Erythroblast (primary cell): ENCODE measurements at regions not wholly inside any gene's neighbourhood (a gene's known extent, or its start where the extent isn't known, plus 50 kb on each side); places are given as distances from the start of the nearest gene placed in this dataset.

Source experiments
- DNase-seq, 2 experiments: peaks; one replicate each; lab custom pipeline; 2025; lab: John Stamatoyannopoulos, UW
- GATA1 ChIP-seq: IDR thresholded peaks from 2 replicates; pipeline ENCODE4 v1.6.1; 2011; ENCODE audit warnings: low read depth, mild to moderate bottlenecking, control low read depth, low read length, moderate library complexity
- POLR2A ChIP-seq: IDR thresholded peaks from 2 replicates; pipeline ENCODE4 v1.6.1; 2011; ENCODE audit warnings: mild to moderate bottlenecking, low read length

DNA sequence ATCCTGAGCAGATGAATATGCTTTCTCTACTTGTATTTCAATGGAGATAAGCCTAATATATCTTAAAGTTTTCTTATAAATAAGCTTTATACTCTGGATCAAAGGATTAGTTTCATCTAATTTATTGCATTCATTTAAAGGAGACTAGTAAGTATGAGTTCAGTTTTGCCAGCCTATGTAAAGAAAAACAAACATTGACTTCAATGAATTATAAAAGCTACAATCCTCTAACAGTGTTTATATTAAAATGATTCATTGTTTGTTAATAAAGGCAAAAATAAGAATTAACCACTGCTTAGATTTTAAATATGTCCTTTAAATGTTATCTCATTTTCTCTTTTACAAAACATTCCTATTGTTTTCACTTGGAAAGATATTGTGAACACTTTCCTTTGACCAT, 566.0 kb downstream of the EPHA4 start:
- DNase-seq = no peak
- TF ChIP-seq GATA1 (no peak), POLR2A (no peak)

DNA sequence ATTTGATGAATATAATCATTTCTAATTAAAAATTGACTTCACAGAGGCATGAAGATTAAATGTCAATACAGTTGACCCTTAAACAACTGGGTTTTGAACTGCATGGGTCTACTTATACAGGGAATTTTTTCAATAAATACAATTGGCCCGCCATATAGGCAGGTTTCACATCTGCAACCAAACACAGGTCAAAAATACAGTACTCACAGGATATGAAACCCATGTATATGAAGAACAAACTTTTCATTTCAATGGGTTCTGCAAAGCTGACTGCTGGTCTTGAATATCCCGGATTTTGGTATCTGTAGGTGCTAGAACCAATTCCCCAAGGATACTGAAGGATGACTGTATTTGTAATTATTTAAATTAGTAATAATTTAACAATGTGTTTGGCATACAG, 555.6 kb downstream of the EPHA4 start:
- TF ChIP-seq POLR2A = no peak
- TF ChIP-seq GATA1 = no peak
- DNase-seq = no peak

DNA sequence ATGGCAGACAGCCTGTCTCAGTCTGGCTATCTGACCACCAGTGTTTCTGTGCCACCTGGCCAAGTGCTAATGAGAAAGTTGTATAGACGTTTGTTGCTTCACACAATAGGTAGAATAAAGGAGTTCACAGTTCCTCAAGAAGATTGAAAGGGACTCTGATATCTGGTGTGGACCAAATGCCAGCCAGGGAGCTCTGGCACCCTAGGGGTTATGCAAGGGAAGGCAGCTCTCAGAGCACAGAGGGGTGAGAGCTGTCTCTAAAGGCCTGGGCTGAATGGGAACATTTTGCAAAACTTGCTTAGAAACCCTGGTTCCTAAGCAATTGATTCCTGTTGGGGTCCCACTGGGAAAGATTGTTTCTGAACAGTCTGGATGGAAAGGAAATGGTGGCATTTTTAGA, 553.8 kb downstream of the EPHA4 start:
- TF ChIP-seq POLR2A = no peak
- TF ChIP-seq GATA1 = no peak
- DNase-seq = no peak

DNA sequence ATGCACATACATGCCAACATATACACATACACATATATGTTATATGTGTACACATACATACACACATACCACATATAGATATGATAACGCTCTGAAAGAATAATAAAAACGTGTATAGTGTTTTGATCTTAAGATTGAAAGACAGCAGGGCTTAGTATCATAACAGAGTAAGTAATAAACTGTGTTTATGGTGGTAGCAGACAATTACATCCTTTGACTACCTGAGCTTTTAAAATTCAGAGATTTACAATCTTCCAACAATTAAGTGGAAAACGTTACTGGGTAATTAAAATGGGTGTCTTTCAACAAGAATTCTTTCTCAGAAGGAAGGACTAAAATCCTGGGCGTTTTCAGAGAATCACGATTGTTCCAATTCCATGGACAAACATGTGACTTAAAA, 552.4 kb downstream of the EPHA4 start:
- TF ChIP-seq POLR2A (no peak), GATA1 (no peak)
- no peak for DNase-seq

DNA sequence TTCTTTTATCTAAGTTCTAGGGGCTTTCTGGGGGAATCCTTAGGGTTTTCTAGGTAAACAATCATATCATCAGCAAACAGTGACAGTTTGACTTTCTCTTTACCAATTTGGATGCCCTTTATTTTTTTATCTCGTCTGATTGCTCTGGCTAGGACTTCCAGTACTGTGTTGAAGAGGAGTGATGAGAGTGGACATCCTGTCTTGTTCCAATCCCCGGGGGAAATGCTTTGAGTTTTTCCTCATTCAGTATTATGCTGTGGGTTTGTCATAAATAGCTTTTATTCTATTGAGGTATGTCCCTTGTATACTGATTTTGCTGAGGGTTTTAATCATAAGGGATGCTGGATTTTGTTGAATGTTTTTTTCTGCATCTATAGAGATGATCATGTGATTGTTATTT, 549.5 kb downstream of the EPHA4 start:
- DNase-seq = no peak
- TF ChIP-seq POLR2A (no peak), GATA1 (no peak)

DNA sequence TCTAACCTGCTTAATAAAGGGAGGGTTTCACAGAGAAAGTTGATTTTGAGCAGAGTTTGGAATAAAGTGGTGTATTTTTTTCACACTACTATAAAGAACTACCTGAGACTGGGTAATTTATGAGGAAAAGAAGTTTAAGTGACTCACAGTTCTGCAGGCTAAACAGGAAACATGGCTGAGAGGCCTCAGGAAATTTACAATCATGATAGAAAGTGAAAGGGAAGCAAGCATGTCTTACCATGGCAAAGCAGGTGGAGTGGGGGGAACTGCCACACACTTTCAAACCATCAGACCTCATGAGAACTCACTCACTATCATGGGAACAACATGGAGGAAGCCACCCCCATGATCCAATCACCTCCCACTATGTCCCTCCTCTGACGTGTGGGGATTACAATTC, 546.7 kb downstream of the EPHA4 start:
- DNase-seq = no peak
- TF ChIP-seq GATA1 (no peak), POLR2A (no peak)

DNA sequence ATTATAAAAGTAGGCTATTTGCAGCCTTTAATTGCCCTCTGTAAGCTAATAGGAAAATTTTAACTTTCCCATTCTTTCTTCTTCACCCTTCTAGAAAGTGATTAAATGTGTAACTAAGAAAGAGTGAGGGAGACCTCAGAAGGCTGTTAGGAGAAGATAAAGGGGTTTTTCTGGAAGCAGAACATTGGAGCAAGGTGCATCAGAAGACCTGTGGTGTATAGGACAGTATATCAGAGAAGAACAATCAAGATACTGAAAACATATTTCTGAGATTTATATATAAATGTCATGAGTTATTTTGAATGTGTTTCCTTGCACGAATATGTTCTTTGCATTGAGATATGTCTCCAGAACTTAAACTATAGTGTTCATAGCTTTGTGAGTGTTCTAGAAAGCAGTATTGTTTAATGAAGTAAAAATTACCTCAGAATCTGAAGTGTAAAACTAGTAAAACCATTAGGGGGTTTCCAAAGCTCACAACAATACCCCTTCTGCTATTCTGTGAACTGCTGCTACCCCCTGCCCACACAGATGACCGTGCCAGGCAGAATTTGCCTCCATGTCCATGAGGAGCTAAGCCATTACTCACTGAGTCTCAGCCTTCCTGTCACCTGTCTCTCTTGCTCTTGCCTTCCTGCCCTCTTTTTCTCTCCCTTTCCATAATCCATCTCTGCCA, 537.9 kb downstream of the EPHA4 start:
- no peak for TF ChIP-seq POLR2A
- no peak for TF ChIP-seq GATA1
- DNase-seq = no peak

DNA sequence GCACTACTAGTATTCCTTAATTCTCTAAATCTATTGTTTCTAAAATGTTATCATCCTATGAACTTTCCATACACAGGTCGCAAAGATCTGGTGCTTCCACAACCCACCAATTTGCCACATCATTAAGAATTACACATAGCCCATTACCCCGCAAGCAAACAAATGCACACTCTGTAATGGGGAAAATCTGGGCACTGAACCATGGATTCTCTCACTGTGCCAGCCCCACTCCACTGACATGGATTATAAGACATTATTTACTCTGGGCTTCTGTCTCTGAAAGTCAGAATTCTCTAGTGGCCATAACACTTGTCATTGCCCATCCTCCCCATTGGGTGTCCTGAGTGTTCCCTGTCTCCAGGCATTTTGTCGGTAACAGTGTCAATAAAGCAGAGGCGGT, 537.1 kb downstream of the EPHA4 start:
- DNase-seq = no peak
- TF ChIP-seq POLR2A (no peak), GATA1 (no peak)

DNA sequence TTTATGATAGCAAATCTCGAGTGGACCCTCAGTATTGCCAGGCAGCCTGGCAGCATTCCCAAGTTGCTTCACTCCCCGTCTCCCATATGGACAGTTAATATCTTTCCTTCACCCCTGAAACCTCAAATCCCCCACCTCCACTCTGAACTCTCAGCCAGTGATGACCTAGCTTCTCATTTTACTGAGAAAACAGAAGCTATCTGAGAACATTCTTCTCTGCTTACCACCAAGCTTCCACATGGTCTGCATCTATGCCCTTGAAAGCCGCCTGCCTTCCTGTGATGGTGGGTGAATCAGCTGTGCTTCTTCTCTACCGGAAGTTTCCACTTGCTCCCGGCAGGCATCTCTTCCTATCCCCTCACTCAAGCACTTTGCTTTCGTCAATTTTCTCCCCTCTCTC, 529.2 kb downstream of the EPHA4 start:
- DNase-seq = no peak

DNA sequence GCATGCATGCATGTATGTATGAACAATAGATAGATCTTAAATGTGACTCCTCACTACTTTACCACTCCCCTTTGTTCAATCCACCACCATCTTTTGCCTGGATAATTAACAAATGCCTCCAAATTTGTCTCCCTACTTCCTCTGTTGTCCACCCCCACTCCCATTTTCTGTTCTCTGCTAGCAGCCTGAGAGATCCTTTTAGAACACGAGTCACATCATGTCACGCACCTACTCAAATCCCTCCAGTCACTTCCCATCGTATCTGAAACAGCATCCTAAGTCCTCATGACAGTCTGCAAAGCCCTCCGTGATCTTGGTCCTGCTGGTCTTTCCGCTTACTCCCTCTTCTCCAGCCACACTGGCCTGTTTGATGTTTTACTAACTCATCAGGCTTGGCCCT, 527.3 kb downstream of the EPHA4 start:
- TF ChIP-seq POLR2A = no peak
- no peak for TF ChIP-seq GATA1
- DNase-seq = no peak

More for the DNA sequence above, 529.2 kb downstream of the EPHA4 start:
- no peak for TF ChIP-seq GATA1
- TF ChIP-seq POLR2A = no peak

DNA sequence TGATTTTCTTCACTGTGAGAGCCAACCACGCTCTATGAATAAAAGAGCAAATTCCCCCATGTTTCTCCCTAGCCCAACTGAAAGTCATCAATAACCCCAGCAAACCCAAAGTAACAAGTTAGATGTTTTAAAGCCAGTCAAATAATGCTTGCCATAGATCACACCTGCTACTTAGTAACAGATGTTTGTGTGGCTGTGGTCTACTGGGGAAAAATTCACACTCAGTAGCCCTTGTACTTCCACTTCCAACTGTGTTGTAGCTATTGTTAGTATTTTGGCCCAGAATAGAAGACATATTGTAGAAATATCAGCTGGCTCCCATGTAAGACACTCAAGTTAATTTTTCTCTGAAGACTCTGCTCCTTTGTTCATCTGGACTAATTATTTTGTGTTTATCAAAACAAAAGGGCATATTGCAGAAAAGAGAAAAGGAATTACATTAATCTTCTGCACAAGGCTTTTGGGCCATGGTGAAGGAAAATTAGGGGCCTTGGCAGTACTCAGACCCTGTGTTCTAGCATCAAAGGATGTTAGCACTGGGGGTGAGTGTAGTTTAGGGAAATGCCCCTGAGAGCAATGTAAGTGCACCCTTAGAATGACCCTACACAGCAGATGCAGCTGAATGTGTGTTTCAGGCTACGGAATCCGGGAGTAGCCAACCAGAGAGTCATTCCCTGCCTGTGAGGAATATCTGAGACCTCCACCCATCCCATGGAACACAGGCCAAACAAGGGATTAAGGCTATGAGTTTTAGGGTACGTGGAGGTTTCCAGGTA, 521.9 kb downstream of the EPHA4 start:
- TF ChIP-seq GATA1 (no peak), POLR2A (no peak)
- no peak for DNase-seq

DNA sequence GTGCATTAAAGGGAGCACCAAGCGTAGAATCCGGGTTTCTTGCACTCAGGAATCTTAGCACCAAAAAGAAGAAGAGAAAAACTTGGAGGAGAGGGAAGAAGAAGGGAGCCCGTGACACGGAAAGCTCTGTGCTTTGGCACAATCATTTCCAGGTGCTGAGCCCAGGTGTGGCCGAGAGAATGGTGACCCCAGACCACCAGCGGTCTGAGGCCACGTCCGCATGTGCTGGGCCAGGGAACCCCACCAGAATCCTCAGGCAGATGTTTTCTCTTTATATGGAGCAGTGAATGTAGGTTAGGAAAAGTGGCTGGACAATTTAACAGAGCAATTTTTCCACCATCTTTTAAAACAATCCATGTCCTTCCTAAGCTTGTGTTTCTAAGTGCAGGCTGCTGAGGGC, 520.9 kb downstream of the EPHA4 start:
- no peak for DNase-seq
- TF ChIP-seq POLR2A = no peak
- TF ChIP-seq GATA1 = no peak

DNA sequence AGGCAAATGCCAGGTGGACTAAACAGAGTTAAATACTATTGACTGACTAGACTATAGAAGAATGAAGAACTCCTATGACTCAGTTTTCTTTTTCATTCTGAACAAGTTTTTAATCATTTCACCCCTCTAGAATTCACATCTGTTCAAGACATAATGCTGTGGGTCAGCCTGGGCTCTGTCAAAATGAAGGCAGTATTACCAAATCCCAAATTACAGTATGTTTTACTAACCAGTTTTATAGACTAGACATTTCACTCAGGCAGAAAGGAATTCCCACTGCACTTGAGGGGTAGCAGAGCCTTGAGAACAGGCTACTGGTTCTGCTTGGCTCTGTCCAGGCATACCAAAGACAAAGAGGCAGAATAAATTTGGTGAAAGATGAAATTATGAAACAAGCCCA, 511.7 kb downstream of the EPHA4 start:
- DNase-seq = no peak
- TF ChIP-seq POLR2A = no peak
- no peak for TF ChIP-seq GATA1

DNA sequence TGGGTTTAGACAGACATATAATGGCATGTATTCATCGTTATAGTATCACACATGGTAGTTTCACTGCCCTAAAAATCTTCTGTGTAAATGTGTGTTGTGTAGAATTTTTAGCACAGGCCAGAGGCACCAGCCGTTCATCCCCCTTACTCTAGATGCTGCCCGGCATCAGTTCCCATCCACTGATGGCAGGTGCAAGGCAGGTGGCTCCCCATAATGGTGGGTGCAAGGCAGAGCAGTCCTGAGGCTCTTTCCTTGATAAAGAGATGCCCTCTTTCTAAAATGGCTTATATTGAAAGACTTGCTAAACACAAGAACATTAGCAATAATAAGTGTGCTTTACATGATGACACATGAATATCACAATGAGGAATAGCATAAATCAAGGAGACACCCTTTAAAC, 508.5 kb downstream of the EPHA4 start:
- TF ChIP-seq GATA1 (no peak), POLR2A (no peak)
- DNase-seq = no peak

DNA sequence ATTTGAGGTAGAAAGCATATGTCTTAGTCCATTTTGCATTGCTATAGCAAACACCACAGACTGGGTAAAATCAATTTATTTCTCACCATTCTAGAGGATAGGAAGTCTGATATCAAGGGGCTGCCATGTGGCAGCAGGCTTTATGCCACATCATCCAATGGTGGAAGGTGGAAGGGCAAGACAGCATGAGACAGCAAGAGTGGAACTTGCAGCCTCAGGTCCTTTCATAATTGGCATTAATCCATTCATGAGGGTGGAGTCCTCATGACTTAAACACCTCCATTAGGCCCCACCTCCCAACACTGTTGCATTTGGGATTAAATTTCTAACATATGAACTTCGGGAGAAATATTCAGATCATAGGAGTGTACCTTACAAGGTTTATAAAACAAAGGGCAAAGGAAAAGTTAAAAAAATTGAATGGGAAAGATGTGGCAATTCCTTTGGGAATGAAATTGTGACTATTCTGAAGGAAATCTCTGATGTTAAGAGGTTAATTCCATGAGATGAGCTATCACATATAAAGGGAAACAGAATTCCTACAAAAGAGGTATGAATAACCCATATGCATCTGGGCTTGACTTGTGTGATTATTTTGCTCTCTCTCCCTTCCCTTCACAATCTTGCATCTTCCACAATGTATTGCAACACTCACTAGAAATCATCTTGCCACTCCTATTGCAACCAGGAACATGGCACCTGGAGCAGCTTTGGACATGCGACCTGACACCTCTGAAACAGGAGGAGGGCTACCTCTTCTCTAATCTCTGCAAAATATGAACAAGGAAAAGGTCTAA, 507.8 kb downstream of the EPHA4 start:
- DNase-seq = no peak
- TF ChIP-seq GATA1 = no peak
- no peak for TF ChIP-seq POLR2A
